ENCODE measurements at regions not wholly inside any gene's neighbourhood (a gene's known extent, or its start where the extent isn't known, plus 50 kb on each side); places are given as distances from the start of the nearest gene placed in this dataset.
"Not testable (repeated sequence)": the region's sequence is repeated elsewhere in the genome, so short reads cannot be mapped to it uniquely, and the experiment has no call there.

DNA sequence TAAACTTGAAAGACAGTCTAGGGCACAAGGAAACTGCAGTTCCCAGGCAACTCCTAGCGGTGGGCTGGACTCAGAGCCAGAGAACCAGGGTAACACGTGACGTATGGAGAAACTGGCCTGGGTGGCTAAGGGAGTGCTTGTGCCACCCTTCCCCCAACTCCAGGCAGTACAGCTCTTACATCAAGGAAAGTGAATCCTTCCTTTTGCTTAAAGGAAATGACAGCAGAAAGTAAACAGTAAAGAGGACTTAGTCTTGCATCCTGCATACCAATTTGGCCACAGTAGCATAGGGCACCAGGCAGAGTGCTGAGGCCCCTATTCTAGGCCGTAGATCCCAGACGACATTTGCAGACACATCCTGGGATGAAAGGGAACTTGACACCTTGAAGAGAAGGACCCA is 322.8 kb downstream of the CD109 start:
- no peak for DNase-seq (ENCODE audit: low spot score)

DNA sequence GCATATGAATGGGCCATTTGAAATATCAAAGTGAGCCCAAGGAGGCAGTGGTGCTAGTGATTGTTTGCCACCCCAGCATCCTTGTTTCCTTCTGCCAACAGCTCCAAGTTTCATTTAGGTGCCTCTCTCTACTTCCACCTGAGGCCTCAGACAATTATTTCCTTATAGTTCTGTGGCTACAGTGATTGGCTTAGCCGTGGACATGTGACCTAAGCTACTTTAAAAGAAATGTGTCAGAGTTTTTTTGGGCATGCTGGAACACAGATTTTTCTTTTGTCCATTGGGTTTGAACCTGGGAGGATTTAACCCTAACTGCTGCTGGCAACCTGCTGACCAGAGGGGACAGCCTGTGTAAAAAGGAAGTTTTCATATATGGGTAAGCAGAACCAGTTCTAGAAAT is 319.4 kb downstream of the CD109 start:
- no peak for DNase-seq (ENCODE audit: low spot score)

DNA sequence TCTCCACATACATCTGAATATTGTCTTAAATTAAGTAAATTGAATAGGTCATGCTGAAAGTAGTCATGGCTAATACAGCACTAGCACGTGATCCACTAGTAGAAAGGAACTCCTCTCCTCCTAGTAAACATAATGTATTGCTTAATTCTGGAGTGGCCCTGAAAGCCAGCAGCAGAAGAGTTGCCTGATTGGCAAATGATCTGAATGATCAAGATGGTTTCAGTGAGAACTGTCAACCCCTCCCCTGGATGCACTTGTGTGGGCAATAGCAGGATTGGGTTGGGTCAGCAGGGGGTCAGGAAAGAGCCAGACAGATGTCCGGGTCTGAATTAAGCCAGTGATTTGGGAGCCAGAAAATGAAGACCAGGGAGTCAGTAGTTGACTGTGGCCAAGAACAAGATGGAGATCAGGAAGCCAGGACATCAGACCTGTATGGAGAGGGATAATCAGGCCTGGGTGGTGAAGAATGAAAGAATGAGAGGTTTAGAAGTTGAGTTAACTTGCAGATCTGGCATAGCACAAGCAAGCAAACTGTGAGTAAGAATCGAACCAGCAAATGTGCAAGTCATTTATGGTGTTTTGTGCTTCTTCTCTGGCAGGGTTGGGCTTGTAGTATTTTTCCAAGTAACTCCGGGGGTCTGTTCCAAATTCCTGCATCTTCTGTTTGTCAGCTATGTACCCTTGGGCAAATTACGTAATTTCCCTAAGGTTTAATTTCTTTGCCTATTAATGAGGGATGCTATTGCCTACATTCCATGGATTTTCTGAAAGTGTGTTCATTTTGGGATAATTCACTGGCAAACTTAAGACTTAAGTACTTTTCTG is 304.9 kb downstream of the CD109 start:
- DNase-seq (ENCODE audit: low spot score), result no peak

DNA sequence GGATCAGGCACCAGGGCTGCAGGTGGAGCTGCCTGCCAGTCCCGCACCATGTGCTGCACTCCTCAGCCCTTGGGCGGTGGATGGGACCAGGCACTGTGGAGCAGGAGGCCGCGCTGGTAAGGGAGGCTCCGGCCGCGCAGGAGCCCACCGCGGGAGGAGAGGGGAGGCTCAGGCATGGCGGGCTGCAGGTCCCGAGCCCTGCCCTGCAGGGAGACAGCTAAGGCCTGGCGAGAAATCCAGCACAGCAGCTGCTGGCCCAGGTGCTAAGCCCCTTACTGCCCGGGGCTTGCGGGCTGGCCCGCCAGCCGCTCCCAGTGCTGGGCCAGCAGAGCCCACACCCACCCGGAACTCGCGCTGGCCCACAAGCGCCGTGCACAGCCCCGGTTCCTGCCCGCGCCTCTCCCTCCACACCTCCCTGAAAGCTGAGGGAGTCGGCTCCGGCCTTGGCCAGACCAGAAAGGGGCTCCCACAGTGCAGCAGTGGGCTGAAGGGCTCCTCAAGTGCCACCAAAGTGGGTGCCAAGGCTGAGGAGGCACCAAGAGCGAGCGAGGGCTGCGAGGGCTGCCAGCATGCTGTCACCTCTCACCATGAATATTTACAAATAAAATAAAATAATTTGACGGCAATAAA is 294.7 kb downstream of the CD109 start:
- not testable (repeated sequence) for DNase-seq (ENCODE audit: low spot score)

DNA sequence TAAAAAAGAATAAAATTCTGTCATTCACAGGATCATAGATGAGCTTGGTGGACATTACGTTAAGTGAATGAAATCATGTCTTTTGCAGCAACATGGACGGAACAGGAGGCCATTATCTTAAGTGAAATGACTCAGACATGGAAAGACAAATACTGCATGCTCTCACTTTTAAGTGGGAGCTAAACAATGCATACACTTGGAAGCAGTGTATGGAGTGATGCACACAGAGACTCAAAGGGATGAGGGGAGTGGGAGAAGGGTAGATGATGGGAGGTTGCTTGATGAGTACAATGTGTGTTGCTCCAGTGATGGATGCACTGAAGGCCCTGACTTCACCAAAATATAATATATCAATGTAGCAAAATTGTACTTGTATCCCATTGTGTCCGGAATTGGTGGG is 293.4 kb downstream of the CD109 start:
- no peak for DNase-seq (ENCODE audit: low spot score)

DNA sequence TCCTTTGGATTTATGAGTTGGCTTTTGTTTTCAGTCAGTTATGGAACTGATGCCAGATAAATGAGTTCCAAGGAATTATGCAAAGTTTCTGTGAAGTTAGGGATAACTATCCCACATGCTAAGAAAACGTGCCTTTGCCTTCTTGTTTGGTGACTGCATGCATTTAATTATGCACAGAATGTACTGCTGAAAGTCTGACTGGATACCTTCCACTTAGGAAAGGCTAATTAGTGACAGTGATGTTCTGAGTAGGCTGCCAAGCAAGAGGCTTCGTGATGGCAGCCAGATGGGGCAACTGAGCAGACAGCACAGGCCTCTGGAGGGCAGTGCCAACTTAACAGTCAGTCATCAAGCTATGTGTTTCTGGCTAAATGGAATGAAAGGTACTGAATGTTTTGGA is 289.9 kb downstream of the CD109 start:
- no peak for DNase-seq (ENCODE audit: low spot score)

DNA sequence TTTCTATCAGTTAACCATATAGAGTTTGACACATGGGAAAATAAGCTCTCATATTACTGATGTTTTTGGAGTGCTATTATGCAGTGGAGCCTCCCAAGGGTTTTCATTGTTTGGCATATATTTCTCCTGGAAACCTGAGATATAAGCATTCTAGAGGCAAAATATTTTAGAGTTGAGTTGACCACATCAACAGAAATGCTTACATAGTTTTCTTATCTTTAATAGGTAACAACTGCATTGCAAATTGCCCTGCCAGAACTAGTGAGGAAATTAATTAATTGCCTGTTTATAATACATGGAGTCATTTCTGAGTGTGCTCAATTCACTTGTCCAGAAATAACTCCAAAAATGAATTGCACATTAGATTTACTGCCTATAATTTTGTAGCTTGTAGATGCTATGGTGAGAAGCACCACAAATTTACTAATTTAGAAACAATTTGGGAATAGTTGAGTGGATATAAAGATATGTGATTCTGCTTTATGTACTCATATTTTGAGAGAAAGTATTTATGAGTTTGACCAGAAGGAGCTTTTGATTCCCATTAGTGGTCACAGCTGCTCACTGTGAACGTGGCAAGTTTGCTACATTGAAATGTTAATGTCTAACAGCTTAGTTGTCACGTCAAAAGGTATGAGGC is 288.7 kb downstream of the CD109 start:
- DNase-seq (ENCODE audit: low spot score), result no peak

DNA sequence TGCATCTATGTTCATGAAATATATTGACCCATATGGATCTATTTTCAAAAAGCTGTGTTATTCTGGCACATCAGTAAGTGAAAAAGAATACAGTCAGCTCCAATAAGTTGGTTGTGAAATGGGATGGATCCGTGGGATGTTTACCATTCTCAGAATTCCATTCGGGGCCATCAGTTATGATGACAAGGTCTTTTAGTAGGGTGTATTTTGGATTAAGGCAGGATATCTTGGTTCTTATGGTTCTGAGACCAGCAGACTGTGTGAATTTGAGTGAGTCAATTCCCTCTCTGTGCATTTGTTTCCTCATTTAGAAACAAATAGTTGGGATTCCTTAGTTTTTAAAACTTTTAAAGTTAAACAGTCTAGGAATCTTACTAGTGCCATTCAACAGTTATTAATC is 287.4 kb downstream of the CD109 start:
- DNase-seq (ENCODE audit: low spot score), result no peak

DNA sequence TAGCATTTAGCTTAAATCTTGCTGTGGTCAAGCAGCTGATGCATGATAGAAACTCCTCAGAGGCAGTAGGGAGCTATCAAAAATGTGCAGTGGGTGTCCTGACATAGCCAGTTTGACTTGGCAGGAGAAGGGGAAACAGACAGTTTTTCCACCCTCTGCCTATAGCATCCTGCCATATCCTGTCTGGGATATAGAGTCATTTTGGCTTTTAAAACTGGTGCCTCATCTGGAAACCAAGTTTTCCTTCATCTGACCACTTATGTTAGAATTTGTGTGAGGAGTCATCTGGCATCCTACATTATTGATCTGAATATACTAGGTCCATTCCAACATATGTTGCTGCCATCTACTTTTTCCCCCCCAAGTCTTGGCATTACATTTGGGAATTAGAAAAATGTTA is 284.1 kb downstream of the CD109 start:
- DNase-seq (ENCODE audit: low spot score), result no peak

DNA sequence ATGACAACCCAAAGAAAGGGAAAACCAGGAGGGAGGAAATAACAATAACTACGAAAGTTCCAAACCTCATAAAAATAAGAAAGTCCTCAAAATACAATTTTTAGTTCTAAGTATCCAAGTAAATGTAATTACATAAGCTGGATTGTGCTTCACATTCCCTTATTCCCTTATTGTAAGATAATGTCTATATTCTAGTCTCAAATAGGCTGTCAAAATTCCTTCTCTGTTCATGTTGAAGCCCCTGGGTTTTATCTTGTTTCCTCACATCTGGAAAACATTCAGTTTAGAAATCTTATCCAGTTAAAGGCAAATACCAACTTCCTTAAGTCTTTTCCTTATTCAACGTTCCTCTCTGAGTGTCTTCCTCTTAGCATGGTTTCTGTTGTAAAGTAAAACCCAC is 282.3 kb downstream of the CD109 start:
- no peak for DNase-seq (ENCODE audit: low spot score)

DNA sequence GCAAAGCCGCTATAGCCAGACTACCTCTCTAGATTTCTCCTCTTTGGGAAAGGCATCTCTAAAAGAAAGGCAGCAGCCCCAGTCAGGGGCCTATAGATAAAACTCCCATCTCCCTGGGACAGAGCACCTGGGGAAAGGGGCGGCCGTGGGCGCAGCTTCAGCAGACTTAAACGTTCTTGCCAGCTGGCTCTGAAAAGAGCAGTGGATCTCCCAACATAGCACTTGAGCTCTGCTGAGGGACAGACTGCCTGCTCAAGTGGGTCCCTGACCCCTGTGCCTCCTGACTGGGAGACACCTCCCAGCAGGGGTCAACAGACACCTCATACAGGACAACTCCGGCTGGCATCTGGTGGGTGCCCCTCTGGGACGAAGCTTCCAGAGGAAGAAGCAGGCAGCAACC is 276.5 kb downstream of the CD109 start:
- DNase-seq (ENCODE audit: low spot score), result not testable (repeated sequence)

DNA sequence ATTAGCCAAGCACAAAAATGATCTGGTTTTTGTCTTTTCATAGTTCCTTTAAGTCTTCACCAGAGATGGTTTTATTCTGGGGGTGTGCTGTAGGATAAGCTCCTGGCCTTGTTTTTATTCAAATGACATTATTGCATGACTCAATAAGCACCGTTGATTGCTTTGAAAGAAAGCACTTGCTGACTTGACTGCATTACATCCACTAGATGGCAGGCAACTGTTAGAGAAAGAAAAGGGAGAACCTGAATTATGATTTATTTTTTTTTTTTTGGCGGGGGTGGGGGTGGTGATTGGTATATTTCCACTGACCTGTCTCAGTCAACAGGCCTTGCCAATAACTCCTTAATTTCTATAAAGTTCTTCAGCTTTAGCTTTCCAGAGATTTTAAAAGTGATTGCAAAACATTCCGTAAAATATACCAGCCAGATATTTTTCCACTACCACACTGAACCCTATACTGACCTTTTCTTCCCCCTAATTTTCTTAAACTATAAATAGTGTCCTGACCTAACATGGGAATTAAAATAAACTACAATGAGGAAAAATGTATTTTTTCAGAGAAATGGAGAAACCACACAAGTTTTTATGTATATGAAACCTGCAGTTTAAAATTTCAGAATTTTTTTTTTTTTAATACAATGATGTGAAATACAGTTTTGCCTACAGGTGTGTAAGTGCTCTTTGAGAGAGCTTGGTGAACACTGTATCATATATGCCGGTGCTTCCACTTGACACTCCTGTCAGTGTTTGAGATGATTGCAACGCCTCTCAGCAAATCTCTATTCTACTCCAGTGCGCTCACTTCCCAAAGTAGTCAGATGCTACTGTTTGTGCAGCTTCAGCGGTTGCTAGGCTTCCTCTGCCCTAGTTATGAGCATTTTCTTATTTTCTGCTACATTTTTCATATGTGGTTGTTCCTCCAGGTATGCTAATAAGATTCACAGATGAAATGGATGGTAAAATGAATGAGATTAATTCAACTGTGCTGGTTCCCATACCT is 274.3 kb downstream of the CD109 start:
- DNase-seq (ENCODE audit: low spot score), result no peak

DNA sequence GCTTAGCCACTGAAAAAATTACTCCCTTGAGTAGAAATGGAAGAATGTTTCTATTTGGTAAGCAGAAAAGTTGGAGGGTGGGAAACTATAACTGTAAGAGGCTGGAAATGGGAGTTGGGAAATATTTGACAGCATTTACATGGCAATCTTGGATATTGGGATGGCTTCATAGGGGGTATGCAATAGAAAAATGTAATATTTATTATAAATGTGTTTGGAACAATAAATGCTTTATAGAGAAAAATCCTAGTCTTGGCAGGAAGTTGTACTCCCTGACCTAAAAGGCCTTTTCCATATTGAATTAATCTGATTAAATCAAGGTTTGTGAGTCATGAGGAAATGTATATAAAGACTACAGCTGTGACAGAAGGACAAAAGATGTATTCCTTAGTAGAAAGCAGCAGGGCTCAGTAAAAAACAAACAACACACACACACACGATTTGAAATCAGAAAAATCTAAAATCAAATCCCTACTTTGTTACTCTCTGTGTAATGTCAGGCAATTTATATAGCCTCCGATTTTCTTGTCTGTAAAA is 272.3 kb downstream of the CD109 start:
- no peak for DNase-seq (ENCODE audit: low spot score)

DNA sequence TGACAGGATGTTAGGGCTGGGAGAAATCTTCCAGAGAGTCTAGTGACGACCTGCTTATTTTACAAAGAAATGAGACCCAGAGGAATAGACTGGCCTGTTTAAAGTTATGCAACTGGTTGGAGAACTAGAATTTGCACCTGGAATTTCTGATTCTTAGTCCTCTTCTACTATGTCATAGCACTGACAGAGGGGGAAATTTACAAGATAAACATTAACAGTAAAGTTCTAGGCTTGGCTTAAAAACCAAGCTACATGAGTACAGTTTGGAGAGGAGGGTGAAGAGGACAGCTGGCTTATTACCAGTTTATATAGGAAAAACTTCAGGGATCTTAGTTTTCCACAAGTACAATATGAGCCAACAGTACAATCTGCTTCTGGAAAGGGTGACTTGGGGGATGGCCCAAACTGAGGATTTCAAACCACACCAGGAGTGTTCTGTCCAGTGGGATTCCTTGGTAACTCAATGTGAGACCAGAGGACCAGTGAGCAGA is 269.6 kb downstream of the CD109 start:
- DNase-seq (ENCODE audit: low spot score), result no peak

DNA sequence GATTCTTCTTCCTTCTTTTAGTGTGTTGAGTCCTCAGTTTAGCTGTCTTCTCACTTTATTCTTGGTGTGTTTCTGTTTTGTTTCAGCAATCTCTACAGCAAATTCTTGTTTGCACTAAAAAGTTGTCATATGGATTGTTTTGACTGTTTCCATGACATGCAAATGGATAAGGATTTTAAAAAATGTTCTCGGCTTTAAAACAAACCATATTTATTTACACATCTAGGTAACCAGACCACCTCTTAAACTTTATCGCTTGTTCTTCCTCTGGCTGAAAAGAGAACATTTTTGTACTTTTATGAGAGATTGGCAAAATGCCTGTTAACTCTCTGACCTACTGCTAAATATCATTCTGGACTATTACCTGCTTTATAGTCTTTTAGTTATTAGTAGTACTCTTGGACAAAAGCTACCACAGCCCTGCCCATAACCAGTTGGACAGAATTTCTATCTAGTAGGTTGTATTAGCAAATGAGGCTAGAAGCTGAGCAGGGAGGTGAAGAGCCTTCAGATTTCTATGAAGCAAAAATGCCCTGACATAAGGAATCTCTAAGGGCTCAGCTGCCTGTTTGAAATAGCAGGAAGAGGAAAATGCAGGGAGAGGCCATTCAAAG is 268.3 kb downstream of the CD109 start:
- no peak for DNase-seq (ENCODE audit: low spot score)

DNA sequence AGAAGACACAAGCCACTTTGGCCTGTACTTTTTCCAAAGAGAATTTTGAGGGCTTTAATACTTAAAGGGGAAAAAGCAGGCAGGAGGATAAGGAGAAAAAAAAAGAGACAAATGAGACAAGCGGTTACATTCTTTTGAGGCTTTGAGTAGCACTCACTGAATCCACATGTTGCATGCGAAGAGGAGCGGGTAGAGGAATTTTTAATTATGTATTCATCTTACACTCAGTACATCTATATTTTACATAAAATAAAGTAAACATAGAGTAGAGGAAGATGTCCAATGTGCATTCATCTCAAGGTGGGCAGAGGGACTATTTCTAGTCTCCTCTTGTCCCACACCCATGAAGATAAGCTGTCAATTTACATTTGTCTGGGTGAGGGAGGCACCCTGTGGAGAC is 266.9 kb downstream of the CD109 start:
- no peak for DNase-seq (ENCODE audit: low spot score)

DNA sequence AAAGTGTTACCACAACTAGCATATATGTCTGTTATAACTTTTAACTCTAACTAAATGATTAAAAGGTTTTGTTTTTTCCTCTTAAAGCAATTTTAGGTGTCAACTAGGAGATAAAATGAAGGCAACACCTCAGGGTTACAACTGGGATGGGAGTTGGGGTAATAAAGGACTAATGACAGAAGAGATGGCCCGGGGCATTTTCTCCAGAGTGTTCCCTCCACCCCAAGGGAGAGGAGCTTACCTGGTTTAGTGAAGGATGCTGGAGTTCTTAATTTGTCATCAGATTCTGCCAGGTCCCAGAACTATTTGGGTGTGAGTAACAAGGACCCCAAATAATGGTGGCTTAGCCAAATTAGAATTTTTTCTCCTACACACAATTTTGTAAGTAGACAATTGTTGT is 260.3 kb downstream of the CD109 start:
- DNase-seq (ENCODE audit: low spot score), result no peak

DNA sequence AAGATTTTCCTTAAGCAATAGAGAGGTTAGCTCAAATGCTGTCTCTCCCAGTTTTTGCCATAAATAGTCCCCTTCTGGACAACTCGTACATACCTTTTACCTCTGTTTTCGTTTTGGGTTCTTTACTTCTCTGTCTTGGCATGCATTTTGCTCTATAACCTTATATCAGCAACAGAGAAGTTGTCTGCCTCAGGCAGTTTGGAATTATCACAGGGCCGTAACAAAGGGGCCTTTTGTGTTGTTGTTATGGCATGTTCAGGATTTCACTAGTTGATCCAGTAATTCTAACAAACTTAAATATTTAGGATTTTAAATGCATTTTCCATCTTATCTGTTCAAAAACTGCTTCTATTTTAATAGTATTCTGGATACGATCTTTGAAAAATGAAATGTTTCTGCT is 259.8 kb downstream of the CD109 start:
- no peak for DNase-seq (ENCODE audit: low spot score)

DNA sequence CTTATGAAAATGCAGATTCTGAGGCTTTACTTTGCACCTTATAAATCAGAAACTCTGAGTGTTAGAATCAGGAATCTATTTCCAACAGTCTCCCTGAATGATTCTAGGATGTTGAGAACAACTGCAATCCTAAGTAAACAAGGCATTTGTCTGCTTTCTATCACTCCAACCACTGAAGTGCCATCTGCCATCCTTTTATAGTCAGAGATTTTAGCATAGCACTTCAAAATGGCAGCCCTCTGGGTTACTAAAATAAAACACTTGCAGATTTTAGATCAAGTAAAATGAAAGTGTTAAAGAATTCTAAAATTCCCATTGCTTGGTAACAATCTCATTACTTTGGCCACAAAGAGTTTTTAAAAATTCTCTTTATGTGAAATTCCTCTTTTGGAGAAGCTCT is 258.9 kb downstream of the CD109 start:
- no peak for DNase-seq (ENCODE audit: low spot score)

DNA sequence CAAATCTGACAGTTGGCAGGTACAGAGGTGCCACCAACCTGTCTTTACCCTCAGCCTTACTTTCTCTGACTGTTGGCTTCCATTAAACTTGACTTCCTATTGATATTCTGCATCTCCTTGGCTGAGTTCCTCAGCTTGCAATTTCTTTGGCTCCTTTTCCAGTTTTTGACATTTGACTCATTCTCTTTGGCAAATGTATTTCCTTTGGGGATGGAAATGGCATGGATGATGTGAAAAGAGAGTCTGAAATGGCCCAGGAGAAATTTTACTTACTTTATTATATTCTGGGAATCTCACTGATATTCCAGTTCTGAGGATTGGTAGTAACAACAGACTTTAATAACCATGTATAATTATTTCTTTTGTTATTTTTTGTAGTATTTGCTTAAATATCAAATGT is 255.2 kb downstream of the CD109 start:
- DNase-seq (ENCODE audit: low spot score), result no peak

DNA sequence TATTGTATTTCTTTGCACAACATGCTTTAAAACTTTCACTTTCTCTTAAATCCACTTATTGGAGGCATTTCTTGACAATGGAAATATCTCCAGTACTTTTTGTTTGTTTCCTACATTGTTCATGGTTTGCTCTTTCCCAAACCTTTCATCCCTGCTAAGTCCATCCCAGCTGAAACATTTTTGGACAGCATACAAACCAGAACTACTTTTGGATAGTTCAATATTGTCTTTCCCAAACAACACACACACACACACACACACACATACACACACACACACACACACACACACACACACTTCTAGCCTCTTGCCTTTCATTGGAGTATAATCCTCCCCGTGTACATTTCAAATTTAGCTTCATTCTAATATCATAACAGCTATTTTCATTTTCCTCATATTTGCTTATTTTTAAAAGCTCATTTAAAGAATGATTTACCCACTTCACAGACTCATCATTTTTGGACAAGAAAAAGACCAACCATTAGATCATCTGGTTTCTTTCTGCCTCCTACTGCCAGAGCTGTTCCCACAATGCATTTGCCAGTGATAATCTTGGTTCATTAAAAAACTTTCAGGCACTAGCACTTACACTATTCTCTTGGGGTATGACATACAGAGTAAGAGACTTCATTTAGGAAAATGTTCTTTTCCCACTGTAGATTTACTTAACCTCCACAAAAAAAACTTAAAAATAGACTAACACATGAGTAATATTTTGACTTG is 248.1 kb downstream of the CD109 start:
- no peak for DNase-seq (ENCODE audit: low spot score)

Measured in hematopoietic multipotent progenitor cell treated with erythropoietin and hydrocortisone succinate and interleukin-3 and kit ligand, for 17 days (in vitro differentiated cells).